ENCODE measurements at regions not wholly inside any gene's neighbourhood (a gene's known extent, or its start where the extent isn't known, plus 50 kb on each side); places are given as distances from the start of the nearest gene placed in this dataset.

DNA sequence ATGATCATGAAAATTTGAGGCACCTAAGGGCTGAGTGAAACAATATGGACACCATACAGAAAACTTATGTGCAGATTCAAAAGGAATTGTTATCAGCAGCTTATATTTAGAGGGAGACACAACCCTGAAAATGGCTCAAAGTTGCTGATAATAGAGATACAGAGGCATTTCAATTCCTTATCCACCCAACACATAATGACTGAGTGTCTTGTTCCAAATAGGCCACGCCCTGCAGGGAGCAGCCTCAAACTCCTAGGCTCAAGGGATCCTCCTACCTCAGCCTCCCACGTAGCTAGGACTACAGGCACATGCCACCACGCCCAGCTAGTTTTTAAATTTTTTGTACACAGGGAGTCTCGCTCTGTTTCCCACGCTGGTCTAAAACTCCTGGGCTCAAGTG, 79.0 kb downstream of the LBH start:
- no peak for FAIRE-seq
- DNase-seq (ENCODE audit: extremely low spot score, insufficient read length, low read depth): no peak

DNA sequence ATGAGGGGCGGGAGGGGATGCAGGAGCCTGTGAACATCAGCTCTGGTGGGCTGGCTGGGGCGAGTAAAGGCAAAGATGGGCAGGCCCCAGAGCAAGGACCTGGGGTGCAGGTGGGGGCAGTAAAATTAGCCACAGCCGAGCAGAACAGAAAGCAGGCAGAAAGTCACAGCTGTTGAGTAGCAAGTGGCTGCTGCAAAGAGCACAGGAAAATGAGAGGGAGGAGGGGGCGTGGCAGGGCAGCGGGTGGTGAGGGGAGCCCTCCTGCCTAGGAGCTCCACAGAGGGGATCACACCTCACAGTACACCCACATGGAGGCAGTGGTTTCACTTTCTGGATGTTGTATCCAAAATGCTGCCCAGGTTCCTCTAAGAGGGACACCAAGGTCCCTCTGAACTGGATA, 79.6 kb downstream of the LBH start:
- no peak for DNase-seq (ENCODE audit: extremely low spot score, insufficient read length, low read depth)

DNA sequence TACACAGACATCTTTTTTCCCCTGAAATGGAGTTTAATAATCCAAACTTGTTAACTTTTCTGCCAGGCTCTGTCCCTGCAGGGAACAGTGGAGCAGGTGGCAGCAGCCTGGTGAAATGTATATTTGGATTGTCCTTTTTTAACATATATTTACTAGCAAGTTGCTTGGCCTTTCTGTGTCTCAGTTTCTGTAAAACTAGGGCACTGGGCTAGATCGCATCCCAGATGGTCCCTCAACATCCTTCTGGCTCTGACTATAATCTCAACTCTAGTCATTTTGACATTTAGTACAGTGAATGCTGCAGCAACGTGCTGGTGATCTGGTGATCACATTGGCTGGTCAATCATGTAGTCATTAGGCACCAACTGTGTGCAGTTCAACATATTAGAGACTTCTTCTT, 80.4 kb downstream of the LBH start:
- no peak for DNase-seq (ENCODE audit: extremely low spot score, insufficient read length, low read depth)
- FAIRE-seq: no peak

More for the DNA sequence above, 79.6 kb downstream of the LBH start:
- peak; percentile 51 for FAIRE-seq

DNA sequence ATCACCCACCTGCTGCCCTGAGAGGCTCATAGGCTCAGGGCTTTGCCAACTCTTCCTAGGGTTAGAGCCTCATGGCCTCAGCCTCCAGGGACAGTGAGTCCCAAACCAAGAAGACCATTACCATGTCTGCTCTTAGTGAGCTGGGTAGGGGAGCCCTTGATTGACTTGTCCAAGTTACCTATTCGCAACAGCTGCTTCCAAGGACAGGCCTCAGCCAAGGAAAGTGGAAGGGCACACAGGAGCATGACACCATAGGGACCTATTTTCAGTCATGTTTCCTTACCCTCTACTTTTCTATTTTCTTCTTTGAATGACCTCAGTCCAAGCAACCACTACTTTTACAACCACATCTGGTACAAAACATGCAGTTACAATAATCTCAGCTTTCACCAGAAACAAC, 81.6 kb downstream of the LBH start:
- FAIRE-seq (no peak), DNase-seq (ENCODE audit: extremely low spot score, insufficient read length, low read depth) (no peak)

DNA sequence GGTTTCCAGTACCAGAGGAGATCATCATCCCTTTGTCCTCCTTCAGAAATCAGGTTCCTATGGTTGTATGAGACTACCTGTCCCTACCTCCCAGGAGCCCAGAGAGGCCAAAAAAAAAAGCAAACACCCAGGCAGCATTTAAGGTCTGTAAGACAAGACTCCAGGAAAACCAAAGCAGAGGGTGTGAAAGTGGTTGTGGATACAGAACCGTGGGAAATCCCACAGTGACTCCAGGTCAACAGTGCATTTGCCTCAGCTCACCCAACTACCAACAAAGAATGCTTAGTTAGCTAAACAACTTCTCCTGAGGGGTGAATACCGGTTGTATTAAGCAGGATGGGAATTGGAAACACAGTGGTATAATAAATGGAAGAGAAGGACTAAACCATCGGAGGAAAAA, 83.6 kb downstream of the LBH start:
- DNase-seq (ENCODE audit: extremely low spot score, insufficient read length, low read depth) (no peak), FAIRE-seq (no peak)

DNA sequence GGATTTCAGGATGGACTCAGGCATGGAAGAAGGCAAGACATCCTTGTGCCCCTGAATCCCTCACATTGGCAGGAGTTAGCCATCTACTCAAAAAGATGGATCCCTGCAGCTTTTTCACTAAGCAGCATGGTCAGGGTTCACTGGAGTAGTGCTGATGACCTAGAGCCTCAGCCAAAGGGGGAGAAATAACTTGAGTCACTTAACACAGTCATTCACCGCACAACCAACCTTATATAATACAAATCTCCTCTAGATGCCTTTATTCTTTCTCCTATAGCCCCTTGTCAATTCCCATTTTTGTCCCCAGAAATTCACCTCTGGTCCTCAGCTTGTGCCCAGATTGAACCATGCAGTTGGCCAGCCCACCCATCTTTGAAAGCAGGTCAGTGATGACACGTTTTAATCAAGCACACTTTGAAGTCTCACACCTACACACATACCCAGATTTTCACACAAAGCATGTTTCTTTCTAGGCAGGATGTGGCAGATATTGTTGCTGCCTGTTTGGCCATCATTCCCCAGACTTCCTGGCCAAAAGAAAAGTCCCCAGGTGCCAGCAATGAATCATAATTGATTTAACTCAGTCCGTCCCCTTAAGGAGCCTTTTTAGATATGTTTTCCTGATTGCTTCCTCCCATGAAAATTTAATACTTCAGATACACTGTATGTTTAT, 84.2 kb downstream of the LBH start:
- no peak for FAIRE-seq
- DNase-seq (ENCODE audit: extremely low spot score, insufficient read length, low read depth): no peak

DNA sequence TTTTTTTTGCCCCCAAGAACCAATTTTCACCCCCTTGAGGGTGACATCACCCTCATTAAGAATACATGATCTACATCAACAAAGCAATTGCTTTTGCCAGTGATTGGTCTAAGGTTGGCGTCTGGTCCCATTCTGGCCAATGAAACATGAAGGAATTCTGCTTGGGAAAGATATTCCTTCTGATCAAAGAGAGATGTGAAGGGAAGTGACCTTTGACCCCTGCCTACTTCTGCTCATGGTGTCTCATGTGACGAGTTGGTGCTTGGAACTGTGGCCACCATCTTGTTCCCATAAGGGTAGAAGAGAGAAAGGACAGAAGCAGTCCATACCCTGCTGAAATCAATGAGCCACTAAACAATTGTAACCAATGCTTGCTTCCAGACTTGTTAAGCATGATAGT, 85.1 kb downstream of the LBH start:
- FAIRE-seq (no peak), DNase-seq (ENCODE audit: extremely low spot score, insufficient read length, low read depth) (no peak)

DNA sequence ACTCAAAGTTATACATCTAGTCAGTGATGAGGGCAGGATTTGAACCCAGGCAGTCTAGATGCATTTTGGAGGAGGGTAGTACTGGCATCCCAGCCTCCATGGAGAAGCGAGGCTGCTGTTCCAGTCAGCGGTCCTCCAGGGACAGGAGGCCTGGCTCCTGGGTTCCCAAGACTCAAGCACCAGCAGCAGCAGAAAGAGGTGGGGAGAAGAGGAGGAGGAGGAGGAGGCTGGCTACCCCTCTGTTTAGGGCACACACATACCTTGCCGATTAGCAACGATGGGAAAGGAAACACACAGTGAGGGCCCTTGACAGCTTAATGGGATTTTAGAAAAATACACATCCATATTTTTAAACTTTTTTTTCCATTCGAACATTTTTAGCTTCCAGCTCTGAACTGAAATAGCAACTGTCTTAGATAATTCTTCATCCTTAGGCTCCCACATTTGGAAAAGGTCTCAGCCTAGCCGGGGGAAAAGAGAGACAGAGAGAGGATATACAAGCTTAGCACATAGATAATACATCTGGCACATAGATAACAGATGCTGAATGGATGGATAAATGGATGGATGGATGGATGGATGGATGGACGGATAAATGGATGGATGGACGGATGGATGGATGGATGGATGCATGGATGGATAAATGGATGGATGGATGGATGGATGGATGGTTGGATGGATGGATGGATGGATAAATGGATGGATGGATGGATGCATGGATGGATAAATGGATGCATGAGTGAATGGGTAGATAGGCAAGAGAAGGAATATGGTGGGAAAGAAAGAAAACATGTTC, 87.9 kb downstream of the LBH start:
- DNase-seq (ENCODE audit: extremely low spot score, insufficient read length, low read depth): no peak
- FAIRE-seq: no peak

DNA sequence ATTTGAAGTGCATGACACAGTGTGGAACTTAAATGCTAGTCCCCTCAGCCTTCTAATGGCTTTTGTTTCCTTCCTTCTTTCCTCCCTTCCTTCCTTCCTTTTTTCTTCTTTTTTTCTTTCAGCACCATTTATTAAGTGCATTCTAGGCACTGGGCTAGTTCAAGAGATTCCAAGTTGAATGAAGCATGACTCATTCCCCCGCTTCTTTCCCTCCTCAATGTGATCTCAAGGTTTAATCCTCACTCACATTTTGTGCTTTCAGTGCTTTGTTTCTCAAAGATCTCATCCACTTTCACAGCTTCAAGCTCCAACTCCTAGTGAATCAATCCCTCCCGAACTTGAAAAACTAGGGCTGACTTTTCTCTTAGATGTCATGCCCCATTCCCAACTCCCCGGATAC, 90.1 kb downstream of the LBH start:
- no peak for FAIRE-seq

DNA sequence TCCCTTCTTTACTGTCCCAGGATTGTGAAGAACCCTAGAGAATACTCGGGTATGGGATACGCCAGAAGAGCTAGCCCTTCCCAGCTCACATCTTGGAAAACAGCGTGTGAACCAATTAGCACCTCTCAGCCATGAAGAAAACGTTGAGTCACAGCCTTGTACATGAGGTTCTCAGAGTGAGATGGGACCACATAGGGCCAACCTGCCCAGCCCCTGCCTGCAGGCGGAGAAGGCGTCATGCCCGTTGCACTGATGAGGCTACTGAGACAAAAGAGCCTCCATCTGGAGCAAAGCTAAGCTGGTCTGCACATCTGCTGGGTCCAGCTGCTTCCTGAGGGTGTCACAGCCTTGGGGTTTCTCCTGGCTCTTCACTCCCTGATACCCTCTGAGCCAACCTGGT, 92.2 kb downstream of the LBH start:
- DNase-seq (ENCODE audit: extremely low spot score, insufficient read length, low read depth) (no peak), FAIRE-seq (no peak)

More for the DNA sequence above, 90.1 kb downstream of the LBH start:
- no peak for DNase-seq (ENCODE audit: extremely low spot score, insufficient read length, low read depth)

DNA sequence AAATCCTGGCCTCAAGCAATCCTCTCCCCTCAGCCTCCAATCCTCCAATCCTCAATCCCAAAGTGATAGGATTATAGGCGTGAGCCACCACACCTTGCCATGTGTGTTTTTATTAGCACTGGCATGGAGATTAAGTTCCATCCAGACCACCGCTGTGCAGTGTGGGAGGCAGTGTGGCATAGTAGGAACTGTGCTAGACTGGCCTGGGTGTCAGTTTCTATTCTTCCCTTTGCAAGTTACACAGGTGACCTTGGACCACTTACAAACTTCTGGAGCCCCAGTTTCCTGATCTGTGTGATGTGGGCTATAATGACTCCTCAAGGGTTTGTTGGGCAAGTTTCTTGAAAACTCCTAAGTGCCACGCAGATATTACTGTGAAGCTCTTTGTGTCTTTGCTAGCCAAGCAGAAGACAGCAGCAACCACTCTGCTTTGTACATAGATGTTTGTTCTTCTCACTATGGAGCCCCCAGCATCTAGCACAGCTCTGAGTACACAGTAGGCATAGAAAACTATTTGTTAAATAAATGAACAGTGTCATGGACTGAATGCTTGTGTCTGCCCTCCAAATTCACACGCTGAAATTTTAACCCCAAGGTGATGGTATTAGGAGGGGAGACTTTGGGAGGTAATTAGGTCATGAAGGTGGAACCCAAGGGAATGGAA, 93.0 kb downstream of the LBH start:
- DNase-seq (ENCODE audit: extremely low spot score, insufficient read length, low read depth): no peak
- FAIRE-seq: no peak

DNA sequence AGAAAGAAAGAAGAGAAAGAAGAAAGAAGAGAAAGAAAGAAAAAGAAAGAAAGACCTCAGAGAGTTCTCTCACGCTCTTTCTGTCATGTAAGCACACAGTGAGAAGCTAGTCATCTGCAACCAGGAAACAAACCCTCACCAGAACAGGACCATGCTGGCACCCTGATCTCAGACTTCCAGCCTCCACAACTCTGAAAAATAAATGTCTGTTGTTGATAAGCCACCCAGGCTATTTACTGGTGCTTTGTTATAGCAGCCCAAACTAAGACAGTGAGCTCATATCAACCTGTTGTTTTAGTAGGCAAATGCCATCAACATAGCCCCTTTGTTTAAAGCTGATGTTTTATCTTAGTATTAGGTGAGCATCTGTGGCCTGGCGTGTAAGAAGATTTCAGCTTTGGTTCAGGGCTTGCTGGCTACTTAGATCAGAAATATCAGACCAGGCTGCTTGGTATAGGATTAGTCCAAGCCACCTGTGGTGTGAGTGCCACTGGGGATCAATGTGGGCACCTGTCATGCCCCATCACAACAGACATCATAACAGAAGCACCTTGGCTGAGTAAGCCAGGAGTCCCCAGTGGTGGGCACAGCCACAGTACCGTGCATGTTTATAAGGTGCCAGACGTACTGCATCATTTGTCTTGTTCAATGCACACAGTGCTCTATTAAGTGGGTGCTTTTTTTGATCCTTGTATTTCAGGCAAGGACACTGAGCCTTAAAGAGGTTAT, 94.4 kb downstream of the LBH start:
- no peak for DNase-seq (ENCODE audit: extremely low spot score, insufficient read length, low read depth)
- no peak for FAIRE-seq

DNA sequence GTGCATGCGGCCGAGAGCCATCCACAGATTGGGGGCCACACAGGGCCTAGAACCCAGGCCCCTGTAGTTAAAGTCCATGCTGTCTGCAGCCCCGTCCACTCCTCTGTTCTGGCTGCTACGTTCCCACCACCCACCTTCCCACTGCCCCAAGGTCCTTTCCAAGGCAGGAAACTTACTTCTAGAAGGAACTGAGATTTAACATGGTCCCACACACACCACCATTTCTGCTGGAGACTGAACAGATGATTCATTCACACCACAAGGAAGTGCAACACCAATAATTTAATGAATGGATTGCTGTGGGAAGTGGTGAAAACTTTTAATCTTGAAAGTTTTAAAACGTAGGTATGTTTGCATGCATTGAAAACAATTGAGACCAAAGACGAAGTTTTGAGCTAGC, 95.2 kb downstream of the LBH start:
- DNase-seq (ENCODE audit: extremely low spot score, insufficient read length, low read depth) (no peak), FAIRE-seq (no peak)

DNA sequence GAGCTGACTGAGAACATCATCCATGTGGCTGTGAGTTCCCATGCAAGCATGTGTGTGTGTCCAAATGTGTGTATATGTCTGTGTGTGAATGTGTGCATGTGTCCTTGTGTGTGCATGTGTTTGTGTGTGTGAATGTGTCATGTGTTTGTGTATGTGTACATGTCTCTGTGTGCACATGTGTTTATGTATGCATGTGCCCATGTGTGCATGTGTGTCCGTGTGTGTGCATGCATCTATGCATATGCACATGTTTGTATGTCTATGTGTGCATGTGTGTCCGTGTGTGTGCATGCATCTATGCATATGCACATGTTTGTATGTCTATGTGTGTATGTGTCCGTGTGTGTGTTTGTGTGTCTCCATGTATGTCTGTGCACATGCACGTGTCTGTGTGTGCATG, 99.7 kb downstream of the LBH start:
- FAIRE-seq: no peak
- DNase-seq (ENCODE audit: extremely low spot score, insufficient read length, low read depth): no peak

DNA sequence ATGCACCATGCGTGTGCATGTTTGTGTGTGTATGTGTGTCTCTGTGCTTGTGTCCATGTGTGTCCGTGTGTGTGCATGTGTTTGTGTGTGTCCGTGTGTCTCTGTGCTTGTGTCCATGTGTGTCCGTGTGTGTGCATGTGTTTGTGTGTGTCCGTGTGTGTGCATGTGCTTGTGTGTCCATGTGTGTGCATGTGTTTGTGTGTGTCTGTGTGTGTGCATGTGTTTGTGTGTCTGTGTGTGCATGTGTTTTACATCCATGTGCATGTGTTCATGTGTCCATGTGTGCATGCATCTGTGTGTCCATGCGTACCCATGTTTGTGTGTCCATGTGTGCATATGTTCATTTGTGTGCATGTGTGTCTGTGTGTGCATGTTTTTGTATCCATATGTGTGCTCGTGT, 100.5 kb downstream of the LBH start:
- FAIRE-seq (no peak), DNase-seq (ENCODE audit: extremely low spot score, insufficient read length, low read depth) (no peak)

DNA sequence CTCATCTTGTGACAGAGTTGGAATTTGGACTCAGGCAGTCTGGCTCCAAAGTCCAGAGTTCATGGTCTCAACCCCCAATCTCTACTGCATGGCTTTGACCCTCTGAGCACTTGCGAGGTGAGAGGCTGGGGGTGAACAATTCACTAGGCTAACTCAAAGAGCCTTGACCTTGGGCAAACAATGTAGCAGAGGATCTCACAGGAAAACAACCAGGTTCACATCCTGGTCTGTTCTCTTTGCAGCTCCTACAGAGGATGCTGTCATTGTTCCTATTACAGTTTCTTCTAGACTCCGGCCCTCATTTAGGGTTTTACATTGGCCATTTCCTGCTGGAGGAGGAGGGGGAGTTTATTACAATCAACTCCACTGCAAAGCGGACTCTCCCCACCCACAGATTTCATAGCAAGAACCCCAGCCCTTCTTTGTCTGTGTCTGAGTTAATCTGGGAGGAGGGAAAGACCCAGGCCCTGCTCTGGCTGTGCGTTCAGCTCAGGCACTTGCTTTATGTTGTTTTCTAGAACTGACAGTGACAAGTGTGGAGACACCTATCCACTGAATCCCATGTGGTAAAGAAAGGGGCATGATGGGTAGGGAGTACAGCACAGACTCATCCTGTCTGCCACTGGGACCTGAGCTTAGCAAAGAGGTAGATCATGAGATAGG, 101.6 kb downstream of the LBH start:
- DNase-seq (ENCODE audit: extremely low spot score, insufficient read length, low read depth) (no peak), FAIRE-seq (peak; percentile 54)

DNA sequence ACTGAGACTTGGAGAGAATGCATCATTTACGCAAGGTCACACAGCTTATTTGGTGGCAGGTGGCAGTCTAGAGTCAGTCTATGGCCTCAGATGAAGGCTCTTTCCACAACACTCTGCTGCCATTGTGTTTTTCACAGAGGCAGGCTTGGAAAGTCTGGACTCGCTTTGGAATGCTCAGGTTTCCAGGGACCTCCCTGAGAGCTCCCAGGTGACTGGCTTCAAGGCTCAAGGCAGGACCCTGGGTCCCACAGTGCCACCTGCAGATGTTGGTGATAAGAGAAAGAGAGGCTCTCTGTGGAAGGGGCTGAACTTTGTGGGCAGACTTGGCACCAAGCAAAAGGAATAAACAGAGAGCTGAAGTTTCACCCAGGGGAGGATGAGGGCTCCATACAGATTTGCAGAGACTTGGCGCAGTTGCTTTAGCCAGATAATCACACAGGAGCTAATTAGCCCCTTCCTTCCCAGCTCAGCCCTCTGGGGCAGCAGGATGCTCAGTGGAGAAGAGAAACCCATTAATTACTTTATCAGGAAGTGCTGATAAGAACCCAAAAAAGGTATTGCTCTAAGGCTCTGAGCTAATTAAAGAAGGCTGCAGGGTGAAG, 103.5 kb downstream of the LBH start:
- peak; percentile 49 for FAIRE-seq

DNA sequence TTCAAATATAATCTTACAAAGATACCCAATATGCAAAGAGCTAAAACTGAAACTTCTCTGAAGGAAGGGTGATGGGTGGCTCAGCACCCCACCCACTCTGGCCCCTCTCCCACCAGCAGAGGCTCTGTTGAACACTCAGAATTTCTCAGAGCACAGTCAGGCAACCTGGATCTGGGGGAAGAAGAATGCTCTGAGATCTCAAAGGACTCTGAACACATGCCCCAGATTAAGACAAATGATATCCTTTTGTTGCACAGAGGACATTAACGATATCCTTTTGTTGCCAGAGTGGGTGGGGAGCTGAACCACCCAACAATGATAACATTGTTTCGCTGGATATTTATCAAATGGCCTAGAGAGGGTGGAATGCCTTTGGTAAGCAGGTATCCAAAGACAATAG, 104.8 kb downstream of the LBH start:
- DNase-seq (ENCODE audit: extremely low spot score, insufficient read length, low read depth) (no peak), FAIRE-seq (peak; percentile 56)

More for the DNA sequence above, 103.5 kb downstream of the LBH start:
- DNase-seq (ENCODE audit: extremely low spot score, insufficient read length, low read depth): no peak

DNA sequence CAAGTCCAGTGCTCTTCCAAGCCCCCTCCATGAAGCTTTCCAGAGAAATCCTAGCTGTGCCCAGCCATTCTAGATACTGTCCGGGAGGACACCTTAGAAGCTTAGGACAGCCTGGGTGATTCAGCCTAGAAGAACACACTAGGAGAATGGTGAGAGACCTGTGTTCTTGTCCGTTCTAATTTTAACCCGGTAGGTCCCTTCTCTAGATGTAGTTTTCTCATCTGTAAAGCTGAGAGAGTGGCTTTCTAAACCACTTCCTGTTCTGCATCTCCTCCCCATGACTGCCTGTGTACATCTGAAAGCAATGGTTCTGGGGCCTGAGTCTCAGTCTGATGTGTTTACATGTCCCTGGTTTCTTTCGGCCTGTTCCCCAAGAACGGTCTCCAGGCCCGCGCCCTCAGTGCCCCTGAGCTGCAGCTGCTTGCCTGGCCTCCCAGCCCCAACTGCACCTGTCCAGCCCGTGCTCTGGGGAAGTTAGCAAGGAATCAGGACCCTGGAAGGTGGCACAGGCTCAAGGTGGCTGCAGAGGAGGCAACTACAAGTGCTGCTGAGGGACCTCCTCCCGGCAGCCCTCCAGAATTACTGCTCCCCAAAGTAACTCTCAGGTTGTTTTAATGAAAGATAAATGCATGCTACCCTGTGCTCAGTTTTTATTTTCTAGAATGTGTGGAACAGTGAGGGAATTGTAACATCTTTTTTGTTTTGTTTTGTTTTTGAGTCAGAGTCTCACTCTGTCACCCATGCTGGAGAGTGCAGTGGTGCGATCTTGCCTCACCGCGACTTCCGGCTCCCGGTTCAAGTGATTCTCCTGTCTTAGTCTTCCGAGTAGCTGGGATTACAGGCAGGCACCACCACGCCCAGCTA, 105.9 kb downstream of the LBH start:
- DNase-seq (ENCODE audit: extremely low spot score, insufficient read length, low read depth) (peak; percentile 68), FAIRE-seq (peak; percentile 99)
